ENCODE measurements at regions not wholly inside any gene's neighbourhood (a gene's known extent, or its start where the extent isn't known, plus 50 kb on each side); places are given as distances from the start of the nearest gene placed in this dataset.

GRCh38 chr9:84079994-84080393 is 99.4 kb downstream of the RMI1 start:
- ChIA-PET POLR2A (no interaction called here), RAD21 (ENCODE audit: low non-redundant PET in 1 of 2, low total read pairs in 2 of 2, uncharacterized antibody in 2 of 2, unreplicated experiment in 2 of 2) (no interaction called here), CTCF (no interaction called here)
- Histone ChIP-seq H4K20me1 (ENCODE audit: insufficient read depth) (no peaks in the 10 kb centered on the region), H3K4me1 (ENCODE audit: control insufficient read depth in 1 of 2, insufficient read depth in 2 of 2, low read length in 2 of 2) (no peaks in the 10 kb centered on the region), H3K36me3 (ENCODE audit: control insufficient read depth in 1 of 2, insufficient read depth in 2 of 2, low read length in 2 of 2) (no peaks in the 10 kb centered on the region), H3K27me3 (ENCODE audit: insufficient read depth, low read length) (no peaks in the 10 kb centered on the region), H2AFZ (ENCODE audit: low read depth, low read length, poor library complexity, severe bottlenecking) (no peak overlapping the region), H3K79me2 (ENCODE audit: insufficient read depth, low read length) (no peaks in the 10 kb centered on the region), H3K4me2 (ENCODE audit: low read length) (no peak overlapping the region), H3K9me2 (ENCODE audit: insufficient read depth) (no peaks in the 10 kb centered on the region), H3K27ac (ENCODE audit: low read depth, low read length) (no peak overlapping the region), H3K4me3 (replicated peaks in 1 of 2; ENCODE audit: low read depth in 1 of 2, low read length in 2 of 2) (no peak overlapping the region), H3K9ac (ENCODE audit: low read length) (no peak overlapping the region), H3K9me3 (ENCODE audit: control insufficient read depth in 1 of 2, insufficient read depth in 1 of 2, low read depth in 1 of 2, low read length in 2 of 2) (no peaks in the 10 kb centered on the region)
- intact Hi-C loops (cut with micrococcal nuclease), result no loop called here
- DNase-seq (ENCODE audit: low read depth, low spot score) (no peak), ATAC-seq (no peak)
- BruUV-seq (replicated peaks), result no TSS peak
- no peak for TF ChIP-seq SRF (IDR thresholded peaks at IDR 0.05; ENCODE audit: low read depth)
- TF ChIP-seq RAD21 (IDR thresholded peaks at IDR 0.05; ENCODE audit: low read depth), result no peak
- TF ChIP-seq POLR2A (IDR thresholded peaks at IDR 0.05; ENCODE audit: borderline replicate concordance, extremely low read depth, insufficient read depth, insufficient read length), result no peak
- no peak for TF ChIP-seq EZH2 (IDR thresholded peaks at IDR 0.05)
- no peak for TF ChIP-seq SP1 (IDR thresholded peaks at IDR 0.05; ENCODE audit: low read depth)
- TF ChIP-seq CEBPB (IDR thresholded peaks at IDR 0.05; ENCODE audit: low read depth), result no peak

DNA sequence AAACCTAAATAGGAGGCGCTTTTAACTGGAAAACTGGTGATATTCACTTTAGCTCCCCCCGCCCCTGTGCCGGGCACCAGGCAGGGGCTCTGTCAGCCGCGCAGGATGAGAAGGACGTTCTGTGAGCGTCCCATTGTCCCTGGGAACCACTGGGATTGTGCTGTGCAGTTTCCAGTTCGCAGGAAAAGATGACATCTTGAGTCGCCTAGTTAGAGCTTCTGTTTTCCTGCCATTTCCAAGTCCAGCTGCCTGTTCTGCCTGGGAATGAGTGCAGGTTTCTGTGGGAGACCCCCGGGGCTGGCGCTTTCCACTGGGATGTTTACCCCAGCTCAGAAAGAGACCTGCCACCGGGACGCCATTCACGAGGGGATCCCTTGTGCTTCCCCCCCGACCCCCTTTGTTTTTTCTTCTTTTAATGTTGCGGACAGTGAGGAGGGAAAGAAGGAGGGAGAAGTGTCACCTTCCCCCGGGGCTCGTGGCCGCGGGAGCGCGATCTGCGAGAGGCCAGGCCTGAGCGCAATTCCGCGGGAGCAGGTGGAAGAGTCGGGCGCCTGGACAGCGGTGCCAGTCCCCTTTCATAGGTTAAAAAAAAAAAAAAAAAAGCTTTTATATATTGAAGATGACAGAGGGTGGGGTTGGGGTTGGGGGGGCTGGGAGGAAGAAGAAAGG is 121.5 kb downstream of the RMI1 start:
- no peak overlapping the region for H3K4me3 ChIP-seq (replicated peaks in 1 of 2; ENCODE audit: low read depth in 1 of 2, low read length in 2 of 2)
- TF ChIP-seq, protein P1, sequence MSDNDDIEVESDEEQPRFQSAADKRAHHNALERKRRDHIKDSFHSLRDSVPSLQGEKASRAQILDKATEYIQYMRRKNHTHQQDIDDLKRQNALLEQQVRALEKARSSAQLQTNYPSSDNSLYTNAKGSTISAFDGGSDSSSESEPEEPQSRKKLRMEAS (IDR thresholded peaks at IDR 0.05), result no peak
- no peak for TF ChIP-seq EZH2phosphoT487 (IDR thresholded peaks at IDR 0.05; ENCODE audit: borderline replicate concordance)
- TF ChIP-seq POLR2A (IDR thresholded peaks at IDR 0.05; ENCODE audit: borderline replicate concordance, extremely low read depth, insufficient read depth, insufficient read length), result no peak
- no peak for TF ChIP-seq FOSL1 (IDR thresholded peaks at IDR 0.05; ENCODE audit: low read depth)
- TF ChIP-seq ELF1 (IDR thresholded peaks at IDR 0.05; ENCODE audit: borderline replicate concordance, low read depth), result no peak
- no peak for TF ChIP-seq EZH2 (IDR thresholded peaks at IDR 0.05)
- no peak overlapping the region for H2AFZ ChIP-seq (ENCODE audit: low read depth, low read length, poor library complexity, severe bottlenecking)
- H3K4me2 ChIP-seq (ENCODE audit: low read length), result no peak overlapping the region
- no peak for DNase-seq (ENCODE audit: low read depth, low spot score)
- H3K4me1 ChIP-seq (ENCODE audit: control insufficient read depth in 1 of 2, insufficient read depth in 2 of 2, low read length in 2 of 2), result no peaks in the 10 kb centered on the region
- BruUV-seq (replicated peaks), result no TSS peak
- ChIA-PET CTCF (no interaction called here), POLR2A (no interaction called here), RAD21 (ENCODE audit: low non-redundant PET in 1 of 2, low total read pairs in 2 of 2, uncharacterized antibody in 2 of 2, unreplicated experiment in 2 of 2) (interaction anchor here in 1 of 2 experiments (0.8 kb wide), 1 partner anchor 57 kb away, joined by 3 read pairs; no protein-coding TSS in a partner anchor)
- H3K36me3 ChIP-seq (ENCODE audit: control insufficient read depth in 1 of 2, insufficient read depth in 2 of 2, low read length in 2 of 2), result no peaks in the 10 kb centered on the region
- no peaks in the 10 kb centered on the region for H3K9me2 ChIP-seq (ENCODE audit: insufficient read depth)
- intact Hi-C loops (cut with micrococcal nuclease), result no loop called here
- no peaks in the 10 kb centered on the region for H3K79me2 ChIP-seq (ENCODE audit: insufficient read depth, low read length)
- no peak overlapping the region for H3K27ac ChIP-seq (ENCODE audit: low read depth, low read length)
- no peaks in the 10 kb centered on the region for H3K9me3 ChIP-seq (ENCODE audit: control insufficient read depth in 1 of 2, insufficient read depth in 1 of 2, low read depth in 1 of 2, low read length in 2 of 2)
- no peak overlapping the region for H3K9ac ChIP-seq (ENCODE audit: low read length)
- H4K20me1 ChIP-seq (ENCODE audit: insufficient read depth), result no peaks in the 10 kb centered on the region
- no peaks in the 10 kb centered on the region for H3K27me3 ChIP-seq (ENCODE audit: insufficient read depth, low read length)
- ATAC-seq, result no peak

All from HCT116 (cell line).